Spleen (tissue), 7 donors: ENCODE measurements at regions not wholly inside any gene's neighbourhood (a gene's known extent, or its start where the extent isn't known, plus 50 kb on each side); places are given as distances from the start of the nearest gene placed in this dataset.

Source experiments
- POLR2A ChIP-seq, 3 donors: fragments of 450-650 bp; IDR thresholded peaks; one replicate each; pipeline ENCODE4 v1.5.1; 2017; ENCODE audit warnings: antibody characterized with exemption in 3 of 3, mild to moderate bottlenecking in 1 of 3
- POLR2AphosphoS5 ChIP-seq, 3 donors: sonication (generic); formaldehyde crosslinking; IDR thresholded peaks; one replicate each; pipeline ENCODE4 v1.5.1; 2017; ENCODE audit warnings: antibody characterized with exemption in 3 of 3
- TF ChIP-seq, protein P1 (sequence below), 11 experiments: fragments of 200-600 bp in 7 of 11; fragments of 450-650 bp in 4 of 11; sonication (generic) in 4 of 11; IDR thresholded peaks in 8 of 11; conservative IDR thresholded peaks in 3 of 11; 1 replicate in 7 of 11; 2 replicates in 4 of 11; pipeline versions ENCODE4 v1.4.0 to v1.8.0; 2016 to 2021; ENCODE audit warnings: antibody characterized with exemption in 11 of 11, inconsistent platforms in 4 of 11, mild to moderate bottlenecking in 1 of 11
- donor health status: DM: no; HTN: no; CAD: no; lungs with moderate emphysema.
- donor health status: DM: no; HTN: no; CAD: no.
- donor health status: DM: no; HTN: no; CAD: no.

DNA sequence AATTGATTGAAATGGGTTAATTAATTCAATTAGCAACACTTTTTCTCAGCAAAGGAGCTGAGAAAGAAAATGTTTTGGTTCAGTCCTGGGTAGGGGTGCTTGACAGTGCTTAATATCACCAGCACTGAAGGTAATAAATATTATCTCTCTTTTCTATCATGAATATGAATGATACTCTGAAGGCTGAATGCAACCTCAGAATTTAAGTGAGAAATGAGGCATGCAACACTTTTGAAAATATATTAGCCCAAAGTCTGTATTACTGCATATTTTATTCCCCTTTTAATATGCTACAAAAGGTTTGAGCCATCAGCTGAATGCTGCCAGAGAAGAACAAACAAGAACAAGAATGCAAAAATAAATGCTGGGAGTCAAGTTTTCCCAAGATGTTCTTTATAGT is 52.0 kb upstream of the SAMSN1 start:
- TF ChIP-seq, protein P1, sequence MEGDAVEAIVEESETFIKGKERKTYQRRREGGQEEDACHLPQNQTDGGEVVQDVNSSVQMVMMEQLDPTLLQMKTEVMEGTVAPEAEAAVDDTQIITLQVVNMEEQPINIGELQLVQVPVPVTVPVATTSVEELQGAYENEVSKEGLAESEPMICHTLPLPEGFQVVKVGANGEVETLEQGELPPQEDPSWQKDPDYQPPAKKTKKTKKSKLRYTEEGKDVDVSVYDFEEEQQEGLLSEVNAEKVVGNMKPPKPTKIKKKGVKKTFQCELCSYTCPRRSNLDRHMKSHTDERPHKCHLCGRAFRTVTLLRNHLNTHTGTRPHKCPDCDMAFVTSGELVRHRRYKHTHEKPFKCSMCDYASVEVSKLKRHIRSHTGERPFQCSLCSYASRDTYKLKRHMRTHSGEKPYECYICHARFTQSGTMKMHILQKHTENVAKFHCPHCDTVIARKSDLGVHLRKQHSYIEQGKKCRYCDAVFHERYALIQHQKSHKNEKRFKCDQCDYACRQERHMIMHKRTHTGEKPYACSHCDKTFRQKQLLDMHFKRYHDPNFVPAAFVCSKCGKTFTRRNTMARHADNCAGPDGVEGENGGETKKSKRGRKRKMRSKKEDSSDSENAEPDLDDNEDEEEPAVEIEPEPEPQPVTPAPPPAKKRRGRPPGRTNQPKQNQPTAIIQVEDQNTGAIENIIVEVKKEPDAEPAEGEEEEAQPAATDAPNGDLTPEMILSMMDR (IDR thresholded peaks at IDR 0.05 in 8 of 11, conservative IDR thresholded peaks at IDR 0.05 in 3 of 11), result no peak
- no peak for TF ChIP-seq POLR2AphosphoS5 (IDR thresholded peaks at IDR 0.05)
- no peak for TF ChIP-seq POLR2A (IDR thresholded peaks at IDR 0.05)
